ENCODE measurements at regions not wholly inside any gene's neighbourhood (a gene's known extent, or its start where the extent isn't known, plus 50 kb on each side); places are given as distances from the start of the nearest gene placed in this dataset.

GRCh38 chr13:111876506-111876905 is 190.4 kb upstream of the SOX1 start (continued):
- TF ChIP-seq, protein P1, sequence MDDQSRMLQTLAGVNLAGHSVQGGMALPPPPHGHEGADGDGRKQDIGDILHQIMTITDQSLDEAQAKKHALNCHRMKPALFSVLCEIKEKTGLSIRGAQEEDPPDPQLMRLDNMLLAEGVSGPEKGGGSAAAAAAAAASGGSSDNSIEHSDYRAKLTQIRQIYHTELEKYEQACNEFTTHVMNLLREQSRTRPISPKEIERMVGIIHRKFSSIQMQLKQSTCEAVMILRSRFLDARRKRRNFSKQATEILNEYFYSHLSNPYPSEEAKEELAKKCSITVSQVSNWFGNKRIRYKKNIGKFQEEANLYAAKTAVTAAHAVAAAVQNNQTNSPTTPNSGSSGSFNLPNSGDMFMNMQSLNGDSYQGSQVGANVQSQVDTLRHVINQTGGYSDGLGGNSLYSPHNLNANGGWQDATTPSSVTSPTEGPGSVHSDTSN (IDR thresholded peaks at IDR 0.05; ENCODE audit: insufficient replicate concordance, low read depth, low read length) = no peak
- TF ChIP-seq BRCA1 (IDR thresholded peaks at IDR 0.05; ENCODE audit: low read depth, low read length) (no peak), TCF7 (IDR thresholded peaks at IDR 0.05; ENCODE audit: borderline replicate concordance) (no peak), JUND (IDR thresholded peaks at IDR 0.05; ENCODE audit: low read depth, low read length) (no peak), YY1 (IDR thresholded peaks at IDR 0.05; ENCODE audit: low read depth, low read length) (no peak), CREM (IDR thresholded peaks at IDR 0.05; ENCODE audit: low read depth) (no peak), IKZF2 (IDR thresholded peaks at IDR 0.05) (no peak), ZZZ3 (IDR thresholded peaks at IDR 0.05; ENCODE audit: control insufficient read depth, insufficient read length, low read depth) (no peak), KDM1A (IDR thresholded peaks at IDR 0.05; ENCODE audit: borderline replicate concordance) (no peak), RELB (IDR thresholded peaks at IDR 0.05; ENCODE audit: low read depth) (no peak)
- TF ChIP-seq, protein P2, sequence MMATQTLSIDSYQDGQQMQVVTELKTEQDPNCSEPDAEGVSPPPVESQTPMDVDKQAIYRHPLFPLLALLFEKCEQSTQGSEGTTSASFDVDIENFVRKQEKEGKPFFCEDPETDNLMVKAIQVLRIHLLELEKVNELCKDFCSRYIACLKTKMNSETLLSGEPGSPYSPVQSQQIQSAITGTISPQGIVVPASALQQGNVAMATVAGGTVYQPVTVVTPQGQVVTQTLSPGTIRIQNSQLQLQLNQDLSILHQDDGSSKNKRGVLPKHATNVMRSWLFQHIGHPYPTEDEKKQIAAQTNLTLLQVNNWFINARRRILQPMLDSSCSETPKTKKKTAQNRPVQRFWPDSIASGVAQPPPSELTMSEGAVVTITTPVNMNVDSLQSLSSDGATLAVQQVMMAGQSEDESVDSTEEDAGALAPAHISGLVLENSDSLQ (IDR thresholded peaks at IDR 0.05) = no peak
- TF ChIP-seq, protein P3, sequence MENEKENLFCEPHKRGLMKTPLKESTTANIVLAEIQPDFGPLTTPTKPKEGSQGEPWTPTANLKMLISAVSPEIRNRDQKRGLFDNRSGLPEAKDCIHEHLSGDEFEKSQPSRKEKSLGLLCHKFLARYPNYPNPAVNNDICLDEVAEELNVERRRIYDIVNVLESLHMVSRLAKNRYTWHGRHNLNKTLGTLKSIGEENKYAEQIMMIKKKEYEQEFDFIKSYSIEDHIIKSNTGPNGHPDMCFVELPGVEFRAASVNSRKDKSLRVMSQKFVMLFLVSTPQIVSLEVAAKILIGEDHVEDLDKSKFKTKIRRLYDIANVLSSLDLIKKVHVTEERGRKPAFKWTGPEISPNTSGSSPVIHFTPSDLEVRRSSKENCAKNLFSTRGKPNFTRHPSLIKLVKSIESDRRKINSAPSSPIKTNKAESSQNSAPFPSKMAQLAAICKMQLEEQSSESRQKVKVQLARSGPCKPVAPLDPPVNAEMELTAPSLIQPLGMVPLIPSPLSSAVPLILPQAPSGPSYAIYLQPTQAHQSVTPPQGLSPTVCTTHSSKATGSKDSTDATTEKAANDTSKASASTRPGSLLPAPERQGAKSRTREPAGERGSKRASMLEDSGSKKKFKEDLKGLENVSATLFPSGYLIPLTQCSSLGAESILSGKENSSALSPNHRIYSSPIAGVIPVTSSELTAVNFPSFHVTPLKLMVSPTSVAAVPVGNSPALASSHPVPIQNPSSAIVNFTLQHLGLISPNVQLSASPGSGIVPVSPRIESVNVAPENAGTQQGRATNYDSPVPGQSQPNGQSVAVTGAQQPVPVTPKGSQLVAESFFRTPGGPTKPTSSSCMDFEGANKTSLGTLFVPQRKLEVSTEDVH (IDR thresholded peaks at IDR 0.05; ENCODE audit: low read depth, partially characterized antibody) = no peak

Data from GM12878 (cell line).